ENCODE measurements at regions not wholly inside any gene's neighbourhood (a gene's known extent, or its start where the extent isn't known, plus 50 kb on each side); places are given as distances from the start of the nearest gene placed in this dataset.
"Not testable (repeated sequence)": the region's sequence is repeated elsewhere in the genome, so short reads cannot be mapped to it uniquely, and the experiment has no call there.

DNA sequence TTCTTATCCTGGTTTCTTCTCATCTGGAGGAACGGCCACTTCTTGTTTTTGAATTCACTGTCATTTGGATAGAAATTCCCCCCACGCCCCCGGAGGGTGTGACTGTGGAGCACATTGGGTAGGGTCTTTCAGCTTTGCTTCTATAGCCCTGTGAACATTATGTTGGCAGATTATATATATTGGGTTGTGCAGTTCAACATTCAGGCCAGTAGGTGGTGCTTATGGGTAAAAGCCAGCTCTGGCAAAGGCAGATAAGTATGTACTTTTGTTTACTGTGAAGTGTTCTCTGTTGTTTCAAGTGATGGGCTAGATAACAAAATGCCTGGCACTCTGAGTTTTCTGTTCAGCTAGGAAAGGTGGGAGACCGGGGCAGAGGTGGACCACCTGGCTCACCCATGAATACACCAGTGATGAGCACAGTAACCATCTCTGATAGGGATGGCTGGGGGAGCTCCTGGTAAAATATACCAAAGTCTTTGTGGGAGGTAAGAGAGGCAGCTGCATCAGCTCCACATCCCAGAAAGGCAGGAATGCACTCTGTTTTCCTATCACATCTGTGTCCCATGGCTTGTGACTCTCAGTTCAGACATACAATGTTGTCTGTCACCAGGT, 1348.2 kb upstream of the RAG2 start:
- no peak for DNase-seq (ENCODE audit: low read depth in 2 of 3, low spot score in 2 of 3)

DNA sequence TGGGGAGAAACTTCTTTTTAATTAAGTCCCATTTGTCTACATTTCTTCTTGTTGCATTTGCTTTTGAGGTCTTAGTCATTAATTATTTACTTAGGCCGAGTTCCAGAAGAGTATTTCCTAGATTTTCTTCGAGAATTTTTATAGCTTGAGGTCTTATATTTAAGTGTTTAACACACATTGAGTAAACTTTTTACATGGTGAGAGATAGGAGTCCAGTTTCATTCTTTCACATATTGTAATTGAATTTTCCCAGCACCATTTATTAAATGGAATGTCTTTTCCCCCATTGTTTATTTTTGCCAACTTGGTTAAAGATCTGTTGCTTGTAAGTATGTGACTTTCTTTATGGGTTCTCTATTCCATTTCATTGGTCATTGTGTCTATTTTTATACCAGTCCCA, 1344.0 kb upstream of the RAG2 start:
- DNase-seq (ENCODE audit: low read depth in 2 of 3, low spot score in 2 of 3), result no peak

DNA sequence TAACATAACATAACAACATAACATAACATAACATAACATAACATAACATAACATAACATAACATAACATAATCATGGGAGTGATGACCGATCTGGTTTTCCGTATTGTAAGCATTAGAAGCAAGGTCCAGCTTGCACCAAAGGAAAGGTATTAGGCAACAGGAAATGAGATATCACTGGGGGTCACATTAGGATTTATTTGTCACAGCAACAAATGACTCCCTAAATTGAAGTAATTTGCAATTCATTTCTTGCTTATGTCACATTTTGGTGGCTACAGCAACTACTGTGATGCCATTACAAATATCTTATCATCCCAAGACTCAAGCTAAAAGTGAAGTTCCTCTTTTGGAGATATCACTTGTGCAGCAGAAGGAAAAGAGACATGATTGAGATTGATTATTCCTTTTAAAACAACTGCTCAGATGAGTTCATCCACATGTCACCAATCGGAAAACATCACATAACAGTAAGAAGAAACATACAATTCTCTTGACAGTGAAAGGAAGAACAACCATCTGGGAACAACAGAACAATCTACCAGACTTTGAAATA, 1331.1 kb upstream of the RAG2 start:
- DNase-seq (ENCODE audit: low read depth in 2 of 3, low spot score in 2 of 3), result no peak

DNA sequence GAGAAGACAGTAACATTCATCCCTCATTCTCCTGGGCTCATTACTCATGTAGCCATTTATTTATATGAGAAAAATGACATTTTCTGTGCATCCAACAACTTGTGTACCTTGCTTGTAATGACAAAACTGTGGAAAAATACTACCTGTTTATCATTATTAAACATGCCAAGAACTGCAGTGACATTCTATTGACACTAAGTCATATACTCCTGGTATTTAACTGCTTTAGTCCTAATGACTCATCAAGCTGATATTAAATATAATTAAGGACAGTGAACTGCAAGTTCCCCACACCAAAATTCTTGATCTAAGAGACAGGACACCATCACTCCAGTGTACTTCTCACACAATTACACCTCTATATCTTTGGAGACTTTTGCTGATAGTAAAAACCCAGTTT, 1328.7 kb upstream of the RAG2 start:
- no peak for DNase-seq (ENCODE audit: low read depth in 2 of 3, low spot score in 2 of 3)

DNA sequence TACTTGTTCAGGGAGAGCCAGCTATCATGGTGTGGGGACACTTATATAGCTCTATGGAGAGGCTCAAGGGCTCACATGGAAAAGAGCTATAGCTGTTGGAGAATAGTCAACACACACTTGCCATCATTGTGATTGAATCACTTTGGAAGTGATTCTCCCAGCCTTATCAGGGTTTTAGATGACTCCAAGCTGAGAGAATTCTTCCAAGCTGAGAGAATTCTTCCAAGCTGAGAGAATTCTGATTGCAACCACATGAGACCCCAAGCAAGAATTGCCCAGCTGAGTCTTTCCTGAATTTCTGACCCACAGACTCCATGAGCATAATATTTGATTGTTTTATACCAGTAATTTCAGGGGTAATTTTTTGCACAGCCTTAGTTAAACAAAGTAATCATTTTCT, 1318.3 kb upstream of the RAG2 start:
- no peak for DNase-seq (ENCODE audit: low read depth in 2 of 3, low spot score in 2 of 3)

DNA sequence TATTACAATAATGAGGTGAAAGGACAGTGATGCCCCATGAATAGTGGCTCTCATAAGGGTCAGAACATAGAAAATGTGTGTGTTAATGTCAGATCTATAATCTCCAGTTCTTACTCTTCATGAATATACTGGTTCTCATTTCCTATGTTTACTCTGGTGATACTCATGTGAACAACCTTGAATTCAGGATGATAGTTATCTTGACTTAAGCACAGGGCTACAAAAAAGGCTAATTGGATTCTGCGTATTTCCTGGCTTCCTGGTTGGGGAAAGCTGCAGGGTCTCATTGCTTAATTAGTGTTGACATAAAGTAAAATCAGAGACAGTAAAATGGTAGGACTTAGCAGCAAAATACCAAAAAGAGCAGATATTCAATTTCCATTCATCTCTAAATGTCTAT, 1316.8 kb upstream of the RAG2 start:
- no peak for DNase-seq (ENCODE audit: low read depth in 2 of 3, low spot score in 2 of 3)

DNA sequence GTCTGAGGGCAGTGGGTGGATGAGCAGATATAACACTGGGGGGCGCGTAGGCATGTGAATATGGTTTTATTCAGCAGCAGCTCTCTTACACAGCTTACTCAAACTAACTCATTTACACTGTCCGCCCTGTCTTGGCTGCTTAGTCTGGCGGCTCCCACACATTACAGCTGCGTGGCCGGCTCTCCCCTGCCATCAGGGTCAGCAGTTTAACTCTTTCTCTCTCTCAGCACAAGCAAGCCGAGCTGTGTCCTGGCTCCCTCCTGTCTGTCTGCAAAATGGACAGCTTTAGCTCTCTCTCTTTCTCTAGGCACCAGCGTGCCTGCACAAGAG, 1310.1 kb upstream of the RAG2 start:
- DNase-seq (ENCODE audit: low read depth in 2 of 3, low spot score in 2 of 3), result no peak

DNA sequence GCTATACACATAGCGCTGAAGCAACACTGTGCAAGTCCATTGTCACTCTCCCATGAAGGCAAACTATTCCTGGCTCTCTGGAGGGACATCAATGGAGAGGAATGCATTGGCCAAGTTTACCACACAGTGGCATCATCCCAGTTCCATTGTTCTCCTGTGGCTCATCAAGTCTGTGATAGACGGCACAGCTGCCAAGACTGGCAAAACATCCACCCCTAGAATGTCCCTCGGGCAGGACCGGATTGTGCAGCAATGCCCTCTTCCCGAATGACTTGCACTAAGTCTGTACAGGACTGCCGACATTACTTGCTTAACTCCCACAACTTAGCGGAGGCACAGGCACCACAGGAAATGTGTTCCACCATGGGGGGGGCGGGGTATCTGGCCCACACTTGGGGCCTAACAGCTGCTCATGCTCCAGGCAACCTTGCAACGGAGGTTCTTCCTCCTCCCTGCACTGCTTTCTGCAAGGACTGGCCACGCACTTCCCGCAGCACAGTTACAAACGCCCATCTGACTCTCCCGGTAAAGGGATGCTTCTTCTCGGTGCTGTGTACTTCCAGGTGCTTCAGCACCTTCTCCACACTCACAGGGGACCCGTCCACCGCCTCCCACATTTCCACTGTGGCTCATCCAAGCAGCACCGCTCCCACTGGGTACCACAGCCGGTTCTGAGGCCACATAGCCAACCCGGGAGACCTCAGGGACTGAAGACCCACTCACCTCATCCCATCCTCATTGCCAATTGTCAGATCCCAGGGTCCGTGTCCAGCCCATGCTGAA, 1309.6 kb upstream of the RAG2 start:
- DNase-seq (ENCODE audit: low read depth in 2 of 3, low spot score in 2 of 3), result no peak

DNA sequence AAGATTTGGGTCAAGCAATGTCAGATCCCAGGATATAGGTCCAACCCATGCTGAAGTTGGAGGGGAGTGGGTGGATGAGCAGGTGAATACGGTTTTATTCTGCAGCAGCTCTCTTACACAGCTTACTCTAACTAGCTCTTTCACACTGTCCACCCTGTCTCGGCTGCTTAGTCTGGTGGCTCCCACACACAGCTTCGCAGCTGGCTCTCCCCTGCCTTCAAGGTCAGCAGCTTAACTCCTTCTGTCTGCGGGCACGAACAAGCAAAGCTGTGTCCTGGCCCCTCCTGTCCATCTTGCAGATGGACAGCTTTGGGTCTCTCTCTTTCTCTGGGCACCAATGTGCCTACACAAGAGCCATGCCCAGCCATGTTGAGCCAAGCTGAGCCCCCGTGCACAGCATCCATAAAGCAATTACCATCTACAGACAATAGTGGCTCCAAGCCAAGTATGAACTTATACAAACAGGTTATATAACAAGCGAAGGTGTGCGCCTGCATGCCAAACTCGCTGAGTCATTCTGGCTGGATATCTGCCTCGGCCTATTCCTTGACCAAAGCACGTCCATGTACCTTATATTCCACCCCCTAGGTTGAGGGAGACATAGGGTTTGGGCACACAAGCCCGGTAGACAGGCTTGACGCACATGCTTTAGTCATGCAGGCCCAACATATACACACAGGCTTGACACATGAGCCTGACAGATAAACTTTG, 1307.8 kb upstream of the RAG2 start:
- no peak for DNase-seq (ENCODE audit: low read depth in 2 of 3, low spot score in 2 of 3)

DNA sequence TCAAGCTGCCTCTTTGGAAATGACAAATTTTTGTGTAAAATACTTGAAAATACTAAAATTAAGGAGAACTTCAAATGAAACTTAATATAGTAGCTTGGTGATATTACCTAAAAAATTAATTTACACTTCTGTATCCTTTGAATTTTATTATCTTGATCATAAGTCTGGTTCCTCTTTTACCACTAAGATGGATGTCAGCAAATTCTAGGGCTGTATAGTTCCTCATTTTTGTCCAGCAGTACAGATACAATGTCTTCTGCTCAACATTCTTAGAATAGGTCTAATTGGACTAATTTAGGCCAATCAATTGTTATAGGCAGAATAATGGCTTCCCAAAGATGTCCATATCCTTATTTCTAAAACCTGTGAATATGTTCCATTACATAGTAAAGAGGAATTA, 1298.0 kb upstream of the RAG2 start:
- no peak for DNase-seq (ENCODE audit: low read depth in 2 of 3, low spot score in 2 of 3)

DNA sequence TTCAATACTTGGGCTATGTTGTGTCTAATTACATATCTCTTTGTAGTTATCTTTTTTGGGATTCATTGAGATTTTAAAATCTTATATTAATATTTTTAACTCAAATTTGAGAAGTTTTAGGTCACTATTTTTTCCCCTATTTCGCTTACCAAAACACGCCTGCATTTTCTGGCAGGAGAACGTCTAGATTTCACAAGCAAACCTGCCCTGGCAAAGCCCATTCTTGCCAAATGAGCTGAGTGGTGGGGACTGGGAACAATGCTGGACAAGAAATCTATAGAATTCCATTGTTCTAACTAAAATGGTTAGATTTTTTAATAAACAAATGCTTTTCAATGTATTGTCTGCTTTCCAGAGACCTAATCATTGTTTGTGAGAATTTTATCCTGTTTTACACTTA, 1283.7 kb upstream of the RAG2 start:
- DNase-seq (ENCODE audit: low read depth in 2 of 3, low spot score in 2 of 3), result no peak

DNA sequence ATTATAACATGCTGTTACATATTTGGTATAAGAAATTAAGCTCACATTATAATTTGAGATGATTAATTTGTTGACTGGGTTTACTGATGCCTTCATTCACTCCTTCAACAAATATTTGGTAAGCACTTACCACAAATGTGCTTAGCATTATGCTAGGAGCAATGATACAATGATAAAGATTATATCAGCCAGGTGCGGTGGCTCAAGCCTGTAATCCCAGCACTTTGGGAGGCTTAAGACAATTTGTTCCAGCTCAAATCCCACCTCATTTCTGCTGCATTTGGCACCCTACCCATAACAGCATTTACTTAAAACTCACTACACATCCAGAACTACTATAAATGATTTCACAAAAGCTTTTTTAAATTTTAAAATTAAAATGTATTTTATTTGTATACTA, 1263.6 kb upstream of the RAG2 start:
- DNase-seq (ENCODE audit: low read depth in 2 of 3, low spot score in 2 of 3), result no peak

DNA sequence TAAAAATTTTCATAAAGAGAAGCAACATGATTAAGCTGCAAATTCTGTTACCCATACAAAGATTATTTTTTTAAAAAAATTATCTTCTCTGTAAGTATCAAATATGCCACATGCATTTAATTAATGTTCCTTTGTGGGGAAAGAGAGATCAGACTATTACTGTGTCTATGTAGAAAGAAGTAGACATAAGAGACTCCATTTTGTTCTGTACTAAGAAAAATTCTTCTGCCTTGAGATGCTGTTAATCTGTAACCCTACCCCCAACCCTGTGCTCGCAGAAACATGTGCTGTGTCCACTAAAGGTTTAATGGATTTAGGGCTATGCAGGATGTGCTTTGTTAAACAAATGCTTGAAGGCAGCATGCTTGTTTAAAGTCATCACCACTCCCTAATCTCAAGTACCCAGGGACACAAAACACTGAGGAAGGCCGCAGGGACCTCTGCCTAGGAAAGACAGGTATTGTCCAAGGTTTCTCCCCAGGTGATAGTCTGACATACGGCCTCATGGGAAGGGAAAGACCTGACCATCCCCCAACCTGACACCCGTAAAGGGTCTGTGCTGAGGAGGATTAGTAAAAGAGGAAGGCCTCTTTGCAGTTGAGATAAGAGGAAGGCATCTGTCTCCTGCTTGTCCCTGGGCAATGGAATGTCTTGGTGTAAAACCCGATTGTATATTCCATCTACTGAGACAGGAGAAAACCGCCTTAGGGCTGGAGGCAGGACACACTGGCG, 1260.9 kb upstream of the RAG2 start:
- not testable (repeated sequence) for DNase-seq (ENCODE audit: low read depth in 2 of 3, low spot score in 2 of 3)

DNA sequence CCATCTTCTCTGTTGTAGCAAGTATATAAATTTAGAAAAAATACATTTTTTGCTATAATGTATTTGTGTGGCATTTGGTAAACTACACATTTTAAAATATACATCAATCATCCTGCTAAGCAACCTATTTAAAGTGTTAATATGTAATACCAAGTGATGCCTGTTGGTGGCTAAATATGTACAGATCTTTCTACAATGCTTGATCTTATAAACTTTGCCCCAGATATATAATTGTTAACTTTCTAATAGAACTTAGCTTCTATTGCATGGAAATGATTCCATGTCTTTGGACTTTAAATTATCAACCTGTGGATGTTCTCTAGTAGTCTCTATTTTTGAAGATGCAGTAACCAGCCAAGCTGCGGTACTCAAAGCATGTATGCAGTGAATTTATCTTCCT, 1260.4 kb upstream of the RAG2 start:
- no peak for DNase-seq (ENCODE audit: low read depth in 2 of 3, low spot score in 2 of 3)

DNA sequence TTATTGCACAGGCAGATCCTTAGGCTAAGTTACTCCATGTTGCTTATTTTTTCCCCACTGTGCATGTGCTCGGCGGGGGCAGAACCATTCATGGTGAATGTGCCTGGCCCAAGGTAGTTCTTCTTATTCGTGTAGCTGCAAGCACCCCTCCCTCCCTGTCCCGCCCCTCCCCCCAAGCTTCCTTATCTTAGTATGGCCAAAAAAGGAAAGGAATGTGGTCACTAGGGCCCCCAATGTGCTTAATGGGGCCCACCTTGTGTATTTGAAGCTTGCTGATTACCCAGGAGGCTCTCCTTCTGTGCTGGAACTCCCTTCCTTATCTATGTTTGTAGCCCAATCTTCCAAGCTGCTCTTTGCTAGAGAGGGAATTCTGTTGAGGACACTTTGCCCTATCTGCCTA, 1259.7 kb upstream of the RAG2 start:
- DNase-seq (ENCODE audit: low read depth in 2 of 3, low spot score in 2 of 3), result no peak

DNA sequence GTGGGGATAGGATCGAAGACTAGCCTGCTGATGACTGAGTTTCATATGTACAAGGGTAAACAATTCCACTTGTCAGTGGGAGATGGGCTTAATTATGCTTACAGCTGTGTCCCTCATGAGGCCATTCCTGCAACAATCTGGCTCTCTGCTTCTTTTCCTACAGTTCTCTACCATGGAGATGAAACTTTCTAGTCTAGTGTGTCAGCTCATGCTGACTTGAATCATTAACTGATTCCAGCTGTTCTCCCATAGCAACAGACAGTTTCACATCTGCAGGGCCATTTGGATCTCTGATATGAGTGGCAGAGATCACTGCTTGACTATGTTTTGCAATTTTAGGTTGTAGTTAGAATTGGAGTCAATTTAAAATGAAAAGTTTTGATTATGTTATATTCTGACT, 1251.7 kb upstream of the RAG2 start:
- DNase-seq (ENCODE audit: low read depth in 2 of 3, low spot score in 2 of 3), result no peak

DNA sequence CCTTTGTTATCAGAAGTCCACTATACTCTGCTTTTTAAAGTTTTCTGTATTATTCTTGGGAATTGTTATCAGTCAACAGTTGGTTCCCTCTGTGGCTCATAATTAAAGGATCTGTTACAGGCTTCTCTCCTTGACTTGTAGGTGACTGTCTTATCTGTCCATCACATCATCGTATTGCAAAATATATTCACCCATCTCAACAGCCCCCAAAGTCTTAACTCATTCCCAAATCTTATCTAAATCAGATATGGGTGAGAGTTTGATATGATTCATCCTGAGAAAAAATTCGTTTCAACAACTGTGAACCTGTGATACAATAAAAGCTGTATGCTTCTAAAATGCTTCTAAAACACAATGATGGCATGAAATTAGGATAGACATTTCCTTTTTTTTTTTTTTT, 1245.6 kb upstream of the RAG2 start:
- DNase-seq (ENCODE audit: low read depth in 2 of 3, low spot score in 2 of 3), result no peak

DNA sequence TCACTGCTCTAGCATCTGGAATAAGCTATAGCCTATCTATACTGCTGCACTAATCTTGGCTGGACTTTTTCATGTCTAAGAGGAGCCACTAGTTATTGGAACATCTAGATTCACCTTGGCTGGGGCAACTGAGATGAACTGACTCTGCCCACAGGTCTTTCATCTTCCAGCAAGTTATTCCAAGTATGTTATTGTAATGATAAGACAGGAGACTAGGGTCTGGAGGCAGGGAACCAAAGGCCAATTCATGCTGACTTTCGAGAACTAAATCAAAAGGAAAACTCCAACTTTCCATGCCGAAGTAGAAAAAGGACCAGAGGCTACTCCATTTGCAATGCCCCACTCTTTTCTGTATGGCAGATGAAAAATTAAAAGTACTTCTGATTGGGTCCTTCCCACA, 1243.0 kb upstream of the RAG2 start:
- no peak for DNase-seq (ENCODE audit: low read depth in 2 of 3, low spot score in 2 of 3)

DNA sequence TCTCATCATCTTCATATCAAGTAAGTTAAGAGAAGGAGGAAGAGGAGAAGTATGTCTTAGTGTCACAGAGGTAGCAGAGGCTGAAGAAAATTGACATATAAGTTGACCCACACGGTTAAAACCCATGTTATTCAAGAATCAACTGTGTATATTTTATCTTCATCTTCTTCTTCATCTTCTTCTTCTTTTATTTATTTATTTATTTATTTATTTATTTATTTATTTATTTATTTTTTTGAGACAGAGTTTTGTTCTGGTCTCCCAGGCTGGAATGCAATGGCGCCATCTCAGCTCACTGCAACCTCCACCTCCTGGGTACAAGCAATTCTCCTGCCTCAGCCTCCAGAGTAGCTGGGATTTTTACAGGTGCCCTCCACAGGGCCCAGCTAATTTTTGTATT, 1242.3 kb upstream of the RAG2 start:
- not testable (repeated sequence) for DNase-seq (ENCODE audit: low read depth in 2 of 3, low spot score in 2 of 3)

DNA sequence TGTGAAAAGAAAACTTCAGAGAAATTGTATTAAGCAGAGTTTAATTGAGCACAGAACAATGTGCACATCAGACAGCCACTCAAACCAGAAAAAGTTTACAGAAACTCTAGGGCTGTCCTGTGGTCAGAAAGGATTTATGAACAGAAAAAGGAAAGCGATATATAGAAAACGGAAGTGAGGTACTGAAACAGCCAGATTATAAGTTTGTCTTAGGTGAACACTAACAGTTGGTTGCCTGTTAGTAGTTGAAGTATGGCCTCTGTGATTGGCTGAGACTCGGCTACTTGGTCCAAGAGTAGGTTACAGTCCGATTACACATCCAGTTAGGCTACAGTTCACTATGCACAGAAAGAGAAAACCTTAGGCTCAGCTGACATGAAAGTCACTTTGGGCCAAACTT, 1232.5 kb upstream of the RAG2 start:
- DNase-seq (ENCODE audit: low read depth in 2 of 3, low spot score in 2 of 3), result no peak

DNA sequence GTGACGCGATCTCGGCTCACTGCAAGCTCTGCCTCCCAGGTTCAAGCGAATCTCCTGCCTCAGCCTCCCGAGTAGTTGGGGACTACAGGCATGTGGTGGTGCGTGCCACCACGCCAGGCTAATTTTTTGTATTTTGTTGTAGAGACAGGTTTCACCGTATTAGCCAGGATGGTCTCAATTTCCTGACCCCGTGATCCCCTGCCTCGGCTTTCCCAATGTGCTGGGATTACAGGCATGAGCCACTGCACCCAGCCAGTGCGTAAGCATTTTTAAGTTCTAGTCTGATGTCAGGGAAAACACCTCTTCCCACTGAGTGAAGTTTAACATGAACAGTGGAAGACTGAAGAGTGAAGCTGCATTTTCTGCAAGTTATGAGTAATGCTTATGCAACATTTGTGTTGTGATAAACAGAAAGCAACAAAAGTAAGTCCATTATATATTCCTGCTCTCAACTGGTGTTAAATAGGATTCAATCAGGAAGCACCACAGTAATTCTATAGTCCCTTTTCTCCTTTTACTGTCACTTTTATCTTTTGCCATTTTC, 1219.8 kb upstream of the RAG2 start:
- no peak for DNase-seq (ENCODE audit: low read depth in 2 of 3, low spot score in 2 of 3)
